HG02840 (cell line): ENCODE measurements at regions not wholly inside any gene's neighbourhood (a gene's known extent, or its start where the extent isn't known, plus 50 kb on each side); places are given as distances from the start of the nearest gene placed in this dataset.

ENCODE experiments used
- ATAC-seq: cut with Tn5 transposase; IDR thresholded peaks from one replicate; pipeline ENCODE4 v1.9.1; 2021; ENCODE audit warnings: mild to moderate bottlenecking, moderate library complexity, moderate number of reproducible peaks; ENCODE audit not compliant: unreplicated experiment, low FRiP score

DNA sequence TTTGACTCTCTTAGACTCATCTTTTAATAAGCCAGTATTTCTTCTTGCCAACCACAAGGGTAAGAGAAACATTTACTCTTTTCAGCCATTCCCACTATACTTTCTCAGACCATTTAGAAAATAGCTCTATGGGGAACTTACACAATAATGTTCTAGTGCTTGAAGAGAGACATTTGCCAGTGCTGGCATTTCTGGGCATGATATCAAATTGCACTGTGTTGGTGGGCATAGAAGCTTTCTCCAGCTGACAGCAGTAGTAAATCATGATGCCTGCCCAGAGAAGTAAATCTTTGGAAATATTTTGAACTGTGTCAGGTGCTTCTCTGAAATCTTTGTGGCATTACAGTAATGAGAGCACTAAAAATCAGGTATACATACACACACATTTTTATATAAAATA, 346.6 kb downstream of the CBLN2 start:
- ATAC-seq, result no peak

DNA sequence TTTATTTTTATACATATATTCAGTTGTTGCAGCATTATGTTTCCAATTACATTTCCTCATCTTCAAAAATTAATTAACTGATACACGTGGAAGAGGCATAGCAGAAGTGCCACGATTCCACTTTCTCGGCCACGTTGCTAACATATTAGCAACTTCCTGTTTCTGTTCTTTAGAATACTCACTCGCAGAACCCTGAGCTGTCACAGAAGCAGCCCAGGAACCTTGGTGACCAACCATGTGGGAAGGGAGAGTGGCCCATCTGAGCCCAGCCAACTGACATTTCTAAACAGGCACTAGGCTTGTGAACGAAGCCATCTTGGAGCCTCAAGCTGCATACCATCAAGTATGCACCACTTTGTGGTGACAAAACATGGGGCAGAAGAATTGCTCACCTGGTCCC, 350.1 kb downstream of the CBLN2 start:
- ATAC-seq, result no peak

DNA sequence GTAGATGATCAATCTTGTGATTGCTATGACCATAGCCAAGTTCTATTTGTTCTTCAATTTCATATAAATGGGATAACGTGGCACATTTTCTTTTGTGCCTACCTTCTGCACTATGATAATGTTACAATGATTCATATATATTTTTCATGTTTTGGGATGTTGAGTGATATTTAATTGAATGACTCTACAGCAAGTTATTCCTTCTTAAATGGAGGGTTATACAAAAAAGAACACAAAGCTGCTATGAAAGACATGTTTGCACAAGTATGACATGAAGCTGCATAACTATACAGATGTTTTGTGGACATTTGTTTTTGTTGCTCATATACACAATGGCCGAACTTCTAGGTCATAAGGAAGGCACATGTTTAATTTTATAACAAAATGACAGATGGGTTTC, 356.2 kb downstream of the CBLN2 start:
- ATAC-seq, result no peak

DNA sequence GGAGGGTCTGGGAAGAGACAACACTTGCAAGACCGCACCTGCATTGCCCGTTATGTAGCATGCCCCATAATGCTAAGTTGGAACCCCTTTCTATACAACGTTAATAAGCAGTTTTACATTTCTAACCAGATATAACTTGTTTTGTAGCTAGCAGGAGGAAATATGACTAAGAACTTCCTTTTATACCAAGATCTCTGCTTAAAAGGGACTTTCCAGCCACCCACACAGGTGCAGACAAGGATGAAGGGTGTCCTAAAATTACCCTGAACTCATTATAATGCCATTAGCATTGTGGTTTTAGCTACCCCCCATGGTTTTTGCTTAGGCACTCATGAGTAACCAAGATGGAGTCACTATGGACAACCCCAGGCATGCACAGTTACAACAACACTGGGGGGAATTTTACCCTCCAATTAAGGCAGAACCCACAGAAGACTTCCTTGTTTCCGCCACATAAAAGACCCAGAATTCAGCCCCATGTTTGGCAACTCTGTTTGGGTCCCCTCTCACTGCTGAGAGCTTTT, 362.8 kb downstream of the CBLN2 start:
- no peak for ATAC-seq

DNA sequence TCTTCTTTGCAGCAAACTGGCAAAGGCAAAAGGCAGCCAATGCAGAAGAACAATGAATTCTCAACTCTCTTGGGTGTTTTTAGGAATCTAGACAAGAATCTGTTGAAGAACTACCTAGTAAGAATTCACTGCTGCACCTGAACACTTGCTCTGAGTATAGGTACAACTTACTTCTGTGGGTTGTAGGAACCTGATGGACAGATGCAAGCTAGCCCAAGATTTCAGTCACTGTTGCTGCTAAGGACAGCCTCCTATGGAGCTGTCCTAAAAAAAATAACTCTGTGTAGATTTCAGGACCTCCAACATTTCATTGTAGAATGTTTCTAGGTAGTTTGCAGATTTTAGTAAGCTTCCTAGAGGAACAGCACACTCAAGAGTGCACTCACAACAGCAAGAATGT, 363.5 kb downstream of the CBLN2 start:
- no peak for ATAC-seq

DNA sequence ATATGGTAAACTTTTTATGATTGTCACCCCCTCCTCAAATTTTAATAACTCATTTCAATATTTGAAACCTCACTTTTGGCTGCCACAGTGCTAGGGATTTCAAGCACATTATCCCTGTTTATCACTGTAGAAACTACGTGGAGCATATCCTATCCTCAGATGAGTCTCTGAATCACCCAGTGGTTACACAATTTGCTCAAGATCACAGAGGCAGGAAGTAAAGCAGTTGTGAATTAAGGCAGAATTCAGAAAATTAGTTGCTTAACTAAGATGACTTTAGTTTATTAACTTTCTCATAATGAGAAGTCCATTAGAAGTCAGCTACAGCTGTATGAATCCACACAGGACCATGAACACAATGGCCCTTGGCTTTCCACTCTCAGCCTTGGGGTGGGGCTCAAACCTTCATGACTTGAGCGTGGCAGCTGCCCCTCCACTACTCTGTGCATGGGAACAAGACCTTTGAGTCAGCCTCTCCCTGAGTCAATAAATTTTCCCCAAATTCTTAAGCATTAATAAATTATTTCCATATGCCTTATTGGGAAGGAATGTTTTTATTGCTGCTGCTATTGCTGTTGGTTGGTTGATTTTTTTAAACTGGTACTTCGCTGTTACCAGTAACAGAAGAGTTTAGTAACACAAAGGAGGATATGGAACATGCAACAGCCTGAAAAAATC, 369.0 kb downstream of the CBLN2 start:
- no peak for ATAC-seq

DNA sequence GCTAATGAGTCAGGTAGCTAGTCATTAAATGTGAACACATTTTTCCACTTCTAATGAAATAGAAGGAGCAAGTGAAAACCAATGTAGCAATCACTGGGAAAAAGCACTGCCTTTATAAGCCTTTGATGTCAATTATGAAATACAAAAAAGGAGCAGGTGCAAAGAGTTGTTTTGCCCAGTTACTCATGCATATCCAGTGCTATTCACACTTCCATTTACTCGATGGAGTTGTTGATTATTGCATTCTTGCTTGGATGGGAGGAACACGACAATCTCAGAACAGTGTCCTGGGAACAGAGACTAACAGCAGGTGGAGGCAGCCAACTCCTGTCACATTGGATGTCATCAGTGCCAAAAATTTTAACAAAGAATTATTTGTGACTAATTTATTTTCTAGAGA, 372.5 kb downstream of the CBLN2 start:
- ATAC-seq, result no peak

DNA sequence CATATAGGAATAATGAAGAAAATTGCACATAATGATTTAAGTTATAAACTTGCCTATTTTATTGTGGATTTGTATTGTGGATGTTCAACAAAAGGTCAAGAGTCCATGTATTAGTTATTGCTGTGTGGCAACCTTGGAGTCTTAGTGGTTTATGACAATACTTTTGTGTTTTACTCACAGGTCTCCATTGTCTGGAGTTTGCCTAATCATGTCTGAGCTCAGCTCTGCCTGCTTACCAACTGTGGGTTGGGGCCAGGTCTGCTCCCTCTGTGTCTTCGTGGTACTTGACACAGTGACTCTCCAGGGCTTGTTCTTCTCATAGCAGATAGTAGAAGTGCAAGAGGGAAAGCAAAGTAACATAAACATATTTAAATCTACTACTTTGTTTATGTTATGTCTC, 382.5 kb downstream of the CBLN2 start:
- ATAC-seq, result no peak

DNA sequence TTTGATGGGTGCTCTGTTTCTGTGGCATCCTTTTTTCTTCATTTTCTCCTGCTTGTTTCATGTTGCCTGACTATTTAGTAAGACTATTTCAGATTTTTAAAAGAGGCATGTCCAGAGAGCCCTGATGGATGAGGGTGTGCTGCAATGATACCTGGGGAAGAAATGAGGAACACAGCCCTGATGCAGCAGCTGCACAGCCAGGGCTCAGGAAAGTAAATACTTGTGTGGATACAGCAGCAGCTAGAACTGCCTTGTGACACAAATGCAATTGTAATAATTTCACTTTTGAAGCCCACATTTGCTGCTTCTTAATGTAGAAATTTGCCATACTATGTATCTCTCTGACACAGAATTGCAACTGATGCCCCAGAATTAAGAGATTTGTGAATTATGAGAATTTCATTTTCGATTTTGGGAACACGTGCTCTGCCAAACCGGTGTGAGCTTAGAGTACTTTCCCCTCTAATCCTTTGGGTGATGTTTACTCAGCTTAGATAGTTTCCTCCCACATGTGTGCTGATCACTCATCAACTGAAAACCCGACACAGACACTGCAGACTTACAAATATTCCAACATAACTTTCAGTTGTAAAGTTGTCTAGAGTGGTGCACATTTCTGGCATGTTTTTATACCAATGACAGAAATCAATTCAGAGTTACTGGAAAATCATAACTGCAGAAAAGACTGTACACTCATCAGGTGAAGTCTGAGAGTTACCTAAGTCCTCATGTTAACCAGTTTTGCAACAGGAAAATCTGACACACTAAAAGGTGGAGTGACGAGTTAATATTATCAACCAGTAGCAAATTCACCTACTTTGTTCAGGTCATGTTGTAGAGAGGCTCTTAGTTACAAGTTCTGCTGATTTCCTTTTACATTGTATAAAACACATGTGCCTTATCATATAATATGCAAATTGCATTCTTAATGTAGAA, 383.4 kb downstream of the CBLN2 start:
- no peak for ATAC-seq

DNA sequence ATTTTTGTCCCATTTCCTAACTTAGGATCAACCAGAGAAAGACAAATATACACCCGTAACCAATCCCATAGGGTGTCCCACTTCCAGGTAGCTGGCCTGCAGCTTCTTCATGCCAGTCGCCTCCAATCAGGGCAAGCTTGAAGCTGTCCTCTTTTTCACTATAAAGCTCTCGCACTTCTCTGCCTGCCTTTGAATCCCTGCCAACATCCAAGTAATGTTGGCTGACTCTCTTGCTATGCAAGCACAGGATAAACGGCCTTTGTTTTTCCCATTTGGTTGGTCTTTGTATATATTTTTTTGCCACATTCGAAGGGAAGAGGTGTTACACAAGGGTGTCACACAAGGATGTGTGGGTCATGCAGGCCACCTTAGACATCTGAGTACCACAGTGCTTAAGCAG, 388.8 kb downstream of the CBLN2 start:
- ATAC-seq, result no peak

DNA sequence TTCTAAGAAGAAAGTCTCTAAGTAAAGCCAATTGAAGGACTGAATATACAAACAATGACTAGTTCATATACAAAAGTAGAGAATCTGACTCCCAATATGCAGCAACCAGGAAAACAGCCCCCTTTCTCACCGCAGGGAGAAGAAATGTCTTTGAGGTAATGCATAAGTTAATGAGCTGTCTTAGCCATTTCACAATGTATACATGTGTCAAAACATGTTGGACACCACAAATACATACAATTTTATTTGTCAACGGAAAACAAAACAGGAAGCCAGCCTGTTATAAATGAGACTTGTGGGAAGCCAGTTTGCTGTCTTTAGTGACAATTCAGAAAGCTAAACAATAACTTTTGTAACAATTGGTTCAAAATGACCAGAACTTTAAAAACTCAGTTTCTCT, 389.2 kb downstream of the CBLN2 start:
- no peak for ATAC-seq

DNA sequence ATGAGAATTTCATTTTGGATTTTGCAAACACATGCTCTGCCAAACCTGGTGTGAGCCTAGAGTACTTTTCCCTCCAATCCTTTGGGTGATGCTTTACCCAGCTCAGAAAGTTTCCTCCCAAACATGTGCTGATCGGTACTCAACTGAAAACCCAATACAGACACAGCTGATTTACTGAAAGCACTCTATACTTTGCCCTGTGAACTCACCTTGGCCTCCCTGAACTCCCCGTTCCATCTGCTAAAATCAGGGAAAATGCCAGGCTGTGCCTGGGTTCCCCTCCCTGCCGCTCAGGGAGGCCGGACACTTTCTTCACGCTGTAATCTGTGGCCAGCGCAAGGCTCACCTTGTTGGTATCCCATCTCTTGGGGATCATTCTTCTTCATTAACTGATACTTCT, 391.2 kb downstream of the CBLN2 start:
- no peak for ATAC-seq

DNA sequence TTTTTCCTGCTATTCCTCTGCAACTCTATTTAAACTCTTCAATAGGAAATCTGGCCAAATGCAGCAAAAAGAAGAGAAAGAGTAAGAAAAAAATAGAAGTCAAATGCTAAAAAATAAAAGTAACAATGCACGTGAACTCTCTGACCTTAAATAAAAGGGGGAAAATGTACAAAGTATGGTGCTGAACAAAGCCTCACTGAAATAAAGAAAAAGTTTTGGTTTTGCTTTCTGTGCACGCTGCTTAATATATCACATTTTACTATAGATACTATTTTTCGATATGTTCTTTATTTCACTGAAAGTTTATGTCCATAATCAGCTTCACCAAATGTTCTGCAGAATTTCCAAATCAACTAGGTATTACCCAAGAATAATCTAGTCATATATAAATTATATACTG, 396.3 kb downstream of the CBLN2 start:
- ATAC-seq, result no peak

DNA sequence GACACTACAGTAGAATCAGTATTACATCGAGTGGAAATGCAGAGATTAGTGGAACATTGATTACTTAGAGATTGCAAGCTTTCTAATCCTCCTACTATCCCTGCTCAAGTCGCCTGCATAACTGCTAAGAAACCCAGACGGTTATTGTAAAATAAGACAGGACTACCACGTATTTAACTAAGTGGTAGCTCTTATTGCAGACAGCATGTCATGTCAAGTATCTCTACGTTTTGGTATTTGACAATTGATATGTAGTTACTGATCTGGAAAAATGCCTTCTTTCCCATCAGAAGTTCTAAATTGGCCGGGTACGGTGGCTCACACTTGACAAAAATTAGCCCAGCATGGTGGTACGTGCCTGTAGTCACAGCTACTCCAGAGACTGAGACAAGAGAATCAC, 404.1 kb downstream of the CBLN2 start:
- ATAC-seq, result no peak

DNA sequence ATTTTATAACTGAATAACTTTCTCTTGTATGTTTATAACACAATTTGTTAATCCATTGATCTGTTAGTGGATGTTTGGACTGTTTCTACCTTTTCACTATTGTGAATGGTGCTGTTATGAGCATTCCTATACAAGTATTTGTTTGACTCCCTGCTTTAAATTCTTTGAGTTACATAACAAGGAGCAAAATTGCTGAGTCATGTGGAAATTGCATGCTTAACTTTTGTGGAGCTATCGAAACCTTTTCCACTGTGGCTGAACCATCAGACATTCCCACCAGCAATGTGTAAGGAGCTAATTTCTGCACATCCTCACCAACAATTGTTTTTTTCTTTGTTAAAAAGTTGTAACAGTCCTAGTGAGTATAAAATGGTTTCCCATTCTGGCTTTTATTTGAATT, 415.5 kb downstream of the CBLN2 start:
- ATAC-seq, result no peak

DNA sequence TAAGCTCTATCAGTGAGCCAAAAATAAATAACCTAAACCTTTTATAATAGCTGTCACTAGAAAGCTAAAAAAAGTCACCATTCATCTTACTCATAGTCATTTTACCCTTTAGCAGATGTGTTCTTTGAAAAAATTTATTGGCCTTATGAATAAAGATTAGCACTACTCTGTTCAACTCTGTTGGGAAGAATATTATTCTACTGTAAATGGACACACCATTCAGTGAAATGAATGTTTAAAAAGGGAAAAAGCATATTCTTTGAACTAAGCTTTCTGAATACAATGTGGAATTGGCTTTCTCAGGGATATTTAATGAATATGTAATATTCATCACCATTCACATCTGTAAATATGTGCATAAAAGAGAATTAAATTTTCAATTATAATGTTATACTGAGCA, 422.0 kb downstream of the CBLN2 start:
- no peak for ATAC-seq

DNA sequence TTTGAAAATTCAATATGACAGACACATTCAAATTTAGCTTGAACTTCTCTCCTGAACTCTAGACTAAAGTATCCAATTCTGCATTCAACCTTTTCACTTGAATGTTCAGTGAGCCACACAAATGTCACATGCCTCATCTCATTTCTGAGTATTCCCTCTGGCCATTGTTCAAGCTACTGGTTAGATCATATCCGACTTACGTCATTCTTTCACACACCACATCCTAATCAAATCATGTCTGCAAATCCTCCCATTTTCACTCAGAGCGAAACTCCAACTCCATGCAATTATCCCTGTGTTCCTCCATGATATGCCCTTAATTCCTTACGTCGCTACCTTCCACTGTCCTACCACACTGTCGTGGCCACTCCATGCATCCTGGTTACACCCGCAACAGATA, 425.1 kb downstream of the CBLN2 start:
- no peak for ATAC-seq

DNA sequence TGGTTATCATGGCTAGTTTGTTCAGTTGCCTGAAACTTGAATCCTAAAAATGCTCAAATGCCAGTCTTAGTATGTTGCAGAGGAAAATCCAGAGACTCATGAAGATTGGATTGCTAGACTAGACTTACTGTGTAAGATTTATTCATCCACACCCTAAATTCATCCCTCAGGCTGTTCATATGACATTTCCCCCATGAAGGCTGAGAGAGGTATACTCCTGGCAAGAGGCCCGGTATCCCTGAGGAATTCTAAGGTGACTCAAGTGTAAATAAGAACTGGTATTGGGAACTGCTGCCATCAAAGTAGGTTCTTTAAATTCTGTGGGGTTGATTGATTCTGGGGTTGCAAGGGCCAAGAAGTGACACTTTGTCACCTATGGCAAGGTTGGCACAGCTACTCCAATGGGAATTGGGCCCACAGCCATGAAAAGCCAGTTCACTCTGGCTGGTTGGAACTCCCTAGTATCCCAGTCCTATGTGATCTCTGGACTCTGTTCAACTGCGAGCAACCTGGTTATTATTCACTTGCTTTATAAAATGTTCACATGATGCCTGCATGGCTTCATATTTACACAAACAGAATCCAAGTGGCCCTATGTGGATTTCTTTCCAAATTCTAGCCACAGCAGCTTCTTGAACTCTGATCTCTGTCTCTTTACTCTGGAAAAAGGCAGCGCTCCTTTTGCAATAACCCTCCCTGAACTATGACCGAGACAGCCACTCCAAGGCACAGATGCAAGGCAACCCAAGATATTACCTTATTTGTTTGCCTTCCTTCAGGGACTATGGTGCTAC, 429.1 kb downstream of the CBLN2 start:
- no peak for ATAC-seq

DNA sequence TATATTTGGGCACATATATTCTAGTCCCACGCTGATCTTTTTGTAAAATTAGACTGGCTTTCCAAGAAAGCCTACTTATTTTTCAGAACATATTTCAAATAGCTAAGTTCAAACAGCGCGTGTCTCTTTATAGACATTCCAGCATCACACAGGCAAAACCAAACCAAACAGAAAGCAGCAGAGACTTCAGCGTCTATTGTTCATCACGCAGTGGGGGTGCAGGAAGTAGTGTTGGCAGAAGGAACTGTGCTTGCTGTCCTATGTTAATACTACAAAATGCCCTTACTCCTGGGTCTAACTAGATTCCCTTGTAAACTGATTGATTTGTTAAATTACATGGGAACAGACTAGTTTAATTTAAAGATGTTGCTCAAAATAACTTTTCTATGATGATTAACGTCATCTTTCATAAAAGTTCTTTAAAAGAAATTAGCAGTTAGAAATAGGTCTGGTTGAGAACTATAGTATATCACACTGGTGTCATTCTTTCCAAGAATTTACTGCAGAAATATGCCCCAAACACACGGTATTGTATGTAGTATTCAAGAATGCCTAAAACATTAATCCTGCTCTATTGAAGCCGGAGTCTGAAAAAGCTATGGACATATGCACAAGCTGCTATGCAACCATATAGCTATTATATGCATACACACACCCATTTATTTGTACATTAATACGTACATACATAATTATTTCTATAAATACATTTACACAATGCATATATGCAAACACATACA, 436.3 kb downstream of the CBLN2 start:
- ATAC-seq, result no peak

DNA sequence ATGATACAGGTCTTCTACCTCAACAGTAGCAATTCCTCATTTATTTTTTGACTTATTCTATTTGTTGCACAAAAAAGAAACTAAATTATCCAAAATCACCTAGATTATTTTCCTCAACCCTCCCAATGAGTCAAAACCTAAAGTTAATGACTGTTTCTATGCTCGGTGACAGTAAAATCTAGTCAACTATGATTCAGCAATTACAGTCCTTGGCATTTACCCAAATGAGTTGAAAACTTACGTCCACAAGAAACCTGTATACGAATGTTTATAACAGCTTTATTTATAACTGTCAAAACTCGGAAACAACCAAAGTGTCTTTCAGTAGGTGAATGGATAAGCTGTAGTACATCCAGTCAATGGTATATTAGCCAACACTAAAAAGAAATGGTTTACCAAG, 439.3 kb downstream of the CBLN2 start:
- ATAC-seq, result no peak
